Dermis blood vessel endothelial cell (primary cell): ENCODE measurements at regions not wholly inside any gene's neighbourhood (a gene's known extent, or its start where the extent isn't known, plus 50 kb on each side); places are given as distances from the start of the nearest gene placed in this dataset.

ENCODE experiments used
- DNase-seq: peaks from one replicate; pipeline ENCODE4 v3.0.0; 2010

DNA sequence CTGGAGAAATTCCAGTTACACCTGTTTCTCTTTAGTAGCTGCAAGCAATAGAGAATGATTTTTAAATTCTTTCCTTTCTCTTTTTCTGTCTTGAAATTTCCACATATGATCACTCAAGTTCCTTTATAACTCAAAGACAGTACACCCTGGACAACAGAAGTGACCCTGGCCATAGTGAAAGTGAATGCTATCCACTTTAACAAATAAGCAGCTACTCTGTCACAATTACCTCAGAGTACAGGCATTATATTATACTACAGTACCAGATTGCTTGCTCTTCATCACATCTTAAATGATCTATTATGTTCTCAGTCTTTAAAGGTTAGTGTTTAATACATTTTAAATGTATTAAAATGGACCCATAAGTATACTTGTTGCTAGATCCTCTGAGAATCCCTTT, 136.2 kb downstream of the KLF12 start:
- no peak for DNase-seq

DNA sequence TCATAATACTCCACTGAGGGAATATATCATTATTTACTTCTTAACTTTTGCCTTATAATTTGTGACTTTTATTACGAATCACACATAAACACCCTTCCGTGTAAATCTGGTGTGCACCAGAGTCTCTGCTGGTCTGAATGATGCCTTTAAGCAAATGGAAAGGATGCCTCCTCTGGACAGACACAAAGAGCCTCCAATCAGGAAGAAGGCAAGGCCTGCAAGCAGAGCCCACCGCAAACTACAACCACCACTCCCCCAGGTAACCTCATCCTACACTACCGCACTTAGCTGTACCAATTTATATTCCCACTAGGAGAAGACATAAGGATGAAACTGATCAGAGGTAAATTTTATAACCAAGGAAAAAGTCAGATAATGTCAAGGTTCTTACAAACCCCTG, 137.6 kb downstream of the KLF12 start:
- no peak for DNase-seq

DNA sequence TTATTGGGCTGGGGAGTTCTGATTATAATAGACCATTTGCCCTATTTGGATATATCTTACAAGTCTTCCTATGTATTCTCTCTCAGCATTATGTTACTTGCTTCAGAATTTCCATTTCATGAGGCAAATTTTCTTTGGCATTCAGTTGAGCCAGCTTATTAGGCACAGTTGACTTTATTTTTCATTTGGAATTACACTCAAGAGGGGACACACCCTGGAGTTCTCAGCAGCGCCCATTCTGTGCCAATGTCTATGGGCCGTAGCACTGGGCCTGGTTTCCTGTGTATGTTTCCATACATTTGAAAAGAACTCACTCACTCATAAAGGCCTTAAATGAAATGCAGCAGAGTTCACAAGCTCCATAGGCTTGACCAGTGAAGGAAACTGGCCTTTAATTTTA, 138.5 kb downstream of the KLF12 start:
- DNase-seq, result no peak

DNA sequence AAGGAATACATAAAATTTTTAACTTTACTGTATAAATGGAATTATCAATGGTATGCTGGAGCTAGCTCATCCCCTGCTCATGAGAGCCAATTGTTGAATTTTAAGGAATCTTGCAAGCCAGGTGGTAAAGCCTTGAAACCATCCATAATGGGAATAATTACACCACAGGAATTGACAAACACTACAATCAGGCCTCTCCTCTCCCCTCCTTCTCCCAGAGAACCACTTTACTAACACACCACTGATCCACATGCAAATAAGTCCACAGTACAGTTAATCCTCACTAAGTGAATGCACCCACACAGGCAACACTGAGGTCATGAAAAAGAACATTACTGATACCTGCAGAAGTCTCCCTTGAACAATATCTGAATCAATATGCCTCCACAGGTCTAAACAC, 140.5 kb downstream of the KLF12 start:
- no peak for DNase-seq

DNA sequence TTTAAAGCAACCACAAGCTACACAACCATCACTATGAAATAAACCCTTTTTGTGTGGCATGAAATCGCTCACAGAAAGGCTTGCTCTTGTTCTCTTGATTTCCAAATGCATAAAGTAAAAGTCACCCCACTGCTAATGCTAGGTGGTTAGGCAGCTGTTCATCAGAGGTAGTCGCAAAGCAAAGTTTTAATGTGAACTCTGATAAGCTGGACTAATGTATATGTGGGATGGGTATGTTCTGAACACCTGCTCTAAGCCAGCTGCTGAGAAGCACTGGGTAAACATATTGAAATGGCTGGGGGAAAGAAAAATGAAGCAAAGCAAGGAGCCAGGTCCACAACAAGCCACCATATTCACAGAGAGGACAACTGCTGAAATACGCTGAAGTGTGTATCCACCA, 142.3 kb downstream of the KLF12 start:
- DNase-seq, result no peak

DNA sequence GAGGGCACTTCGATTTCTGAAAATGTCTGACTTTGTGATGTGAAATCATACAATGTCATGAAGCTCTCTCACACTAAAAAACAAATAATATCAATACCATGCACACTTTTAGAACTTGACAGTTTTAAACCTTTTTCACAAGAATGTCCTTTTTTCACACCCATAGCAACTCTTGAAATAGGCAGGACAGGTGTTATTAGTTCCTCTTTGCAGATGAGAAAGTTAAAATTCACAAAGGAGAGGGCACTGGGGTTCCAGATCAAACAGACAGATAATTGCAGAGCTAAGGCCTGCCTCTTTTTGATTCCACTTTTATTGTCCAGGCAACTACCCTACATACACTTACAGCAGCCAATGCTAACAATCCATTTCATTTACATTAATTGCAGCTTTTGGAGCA, 142.8 kb downstream of the KLF12 start:
- no peak for DNase-seq

DNA sequence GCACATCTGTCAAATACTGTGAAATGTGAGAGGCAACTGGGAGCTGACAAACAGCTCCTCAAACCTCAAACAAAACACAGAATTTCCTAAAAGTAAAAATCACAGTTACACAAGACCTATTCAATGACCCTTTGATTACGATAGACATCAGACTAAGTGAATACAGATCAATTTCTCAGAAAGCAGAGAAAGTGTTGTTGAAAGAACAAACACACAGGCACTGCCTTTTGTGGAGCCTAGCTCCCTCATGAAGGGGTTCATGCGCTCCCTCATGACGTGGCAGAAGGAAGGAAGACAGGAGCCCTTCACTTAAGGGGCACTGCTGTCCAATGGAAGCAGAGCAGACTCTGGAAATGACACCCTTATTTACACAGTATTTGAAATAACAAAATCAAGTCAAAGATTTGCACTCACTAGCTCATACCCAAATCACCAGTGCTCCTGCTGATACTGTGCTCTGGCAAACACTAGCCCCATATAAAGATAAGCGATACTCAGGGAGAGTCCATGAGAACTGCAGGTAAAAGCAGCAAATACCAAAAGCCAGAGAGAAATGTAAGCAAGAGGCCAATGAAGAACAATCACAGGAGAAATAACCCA, 144.9 kb downstream of the KLF12 start:
- DNase-seq, result no peak

DNA sequence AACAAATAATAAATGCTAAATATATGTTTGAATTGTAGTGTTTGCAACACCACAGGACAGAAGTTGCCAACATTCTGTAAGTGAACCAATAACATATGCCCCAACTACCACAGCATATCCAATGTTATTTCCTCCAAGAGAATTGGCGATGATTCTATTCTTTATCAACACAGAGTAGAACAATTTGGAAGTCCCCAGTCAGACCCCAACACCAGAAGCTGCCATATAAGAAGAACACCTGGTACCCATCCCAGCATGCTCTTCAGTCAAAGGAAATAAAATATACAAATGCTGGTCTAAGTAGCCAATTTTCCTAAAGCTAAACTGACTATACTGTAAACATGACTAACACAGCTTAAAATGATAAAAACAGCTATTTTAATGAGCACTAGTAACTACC, 145.7 kb downstream of the KLF12 start:
- DNase-seq, result no peak

DNA sequence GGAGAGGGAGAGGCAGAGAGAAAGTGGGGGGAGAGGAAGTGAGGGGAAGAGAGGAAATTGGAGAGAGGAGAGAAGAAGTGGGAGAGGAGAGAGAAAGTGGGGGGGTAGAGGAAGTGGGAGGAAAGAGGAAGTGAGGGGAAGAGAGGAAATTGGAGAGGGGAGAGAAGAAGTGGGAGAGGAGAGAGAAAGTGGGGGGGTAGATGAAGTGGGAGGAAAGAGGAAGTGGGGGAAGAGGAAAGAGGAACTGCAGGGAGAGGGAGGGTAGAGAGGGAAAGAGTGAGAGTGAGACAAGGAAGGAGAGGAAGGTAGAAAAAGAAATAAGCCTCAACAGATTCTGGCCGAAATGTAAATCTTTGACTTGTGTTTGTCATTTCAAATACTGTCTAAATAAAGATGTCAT, 146.6 kb downstream of the KLF12 start:
- no peak for DNase-seq

DNA sequence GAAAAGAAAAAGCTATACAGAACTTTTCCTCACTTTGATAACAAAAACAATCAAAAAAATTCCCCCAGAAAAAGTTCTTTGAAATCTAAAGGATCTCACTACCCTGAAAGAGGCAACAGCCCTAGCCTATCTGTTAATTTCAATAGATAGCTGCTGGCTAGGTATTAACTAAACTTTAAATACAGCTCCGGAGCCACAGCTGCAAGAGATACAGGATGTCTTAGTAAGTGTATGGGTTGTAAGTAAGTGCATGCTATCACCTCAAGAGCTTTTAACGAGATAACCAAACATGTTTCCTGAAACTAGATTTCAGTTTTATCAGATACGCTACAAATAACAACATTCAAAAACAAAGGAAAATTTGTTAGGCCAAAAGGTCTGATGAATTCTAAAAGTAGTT, 148.4 kb downstream of the KLF12 start:
- no peak for DNase-seq

DNA sequence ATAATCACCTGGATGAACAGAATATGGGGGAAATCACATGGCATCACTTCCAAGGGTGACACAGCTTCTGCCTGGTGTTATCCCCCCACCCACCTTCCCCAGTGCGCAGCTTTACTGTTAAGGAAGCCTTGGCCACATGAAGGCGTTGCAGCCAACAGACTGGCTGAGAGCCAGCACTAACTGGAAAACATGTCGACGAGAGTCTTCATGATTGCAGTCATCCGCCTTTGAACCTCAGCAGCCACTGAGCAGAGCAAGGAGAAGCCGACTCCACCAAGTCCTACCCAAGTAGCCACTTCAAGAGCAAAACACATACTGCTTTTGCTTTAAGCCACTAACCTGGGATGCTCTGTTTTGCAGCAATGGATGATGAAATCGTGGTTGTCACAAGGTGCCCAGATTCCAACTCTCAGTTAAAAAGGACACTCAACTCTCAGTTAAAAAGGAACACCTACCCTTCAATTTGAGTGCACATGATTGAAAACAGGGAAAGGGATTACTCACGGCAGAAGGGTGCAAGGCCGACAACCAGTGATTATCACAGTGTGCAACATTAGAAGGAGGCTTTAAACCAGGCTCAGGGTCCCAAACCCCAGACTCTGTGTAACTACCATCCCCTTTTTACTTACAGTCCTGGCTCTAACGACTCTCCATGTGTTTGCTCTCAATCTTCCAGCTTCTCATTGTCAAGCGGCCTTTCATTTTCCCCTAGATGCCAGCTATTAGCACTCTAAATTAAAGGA, 149.1 kb downstream of the KLF12 start:
- DNase-seq, result no peak

DNA sequence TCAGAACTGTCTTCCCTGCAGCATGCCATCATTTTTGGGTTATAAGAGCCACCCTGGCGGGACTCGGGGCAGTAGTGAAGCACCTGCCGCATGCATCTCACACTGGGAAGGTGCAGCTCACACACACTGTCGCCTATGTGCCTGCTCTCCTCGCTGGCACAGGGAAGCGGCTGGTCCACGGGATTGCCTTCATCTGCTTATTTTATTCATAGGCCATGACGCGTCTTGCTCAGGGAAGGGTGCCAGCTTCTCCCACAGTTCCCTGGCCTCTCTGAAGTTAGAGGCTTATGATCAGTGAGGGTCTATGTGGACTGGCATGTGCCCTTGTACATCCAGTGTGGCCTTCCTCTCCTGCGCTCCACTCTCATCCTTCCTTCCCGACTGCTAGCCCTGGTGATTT, 150.0 kb downstream of the KLF12 start:
- no peak for DNase-seq

DNA sequence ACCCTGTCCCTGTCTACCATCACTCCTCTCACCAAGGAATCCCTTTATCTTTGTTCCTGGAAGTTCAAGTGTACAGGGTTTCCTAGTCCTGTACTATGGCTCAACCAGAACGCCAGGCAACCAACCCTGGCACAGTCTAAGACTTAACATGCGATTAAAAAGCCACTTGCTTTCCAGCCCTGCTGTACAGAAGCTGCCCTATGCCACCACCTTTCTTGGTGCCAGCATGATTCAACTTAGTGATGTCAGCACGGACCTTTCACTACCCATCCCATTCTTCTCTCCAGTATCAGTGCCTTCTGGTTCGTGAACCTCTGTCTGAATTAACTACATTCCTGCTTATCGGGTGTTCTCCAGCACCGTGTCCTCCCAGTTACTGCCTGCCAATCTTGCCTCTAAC, 151.1 kb downstream of the KLF12 start:
- no peak for DNase-seq

DNA sequence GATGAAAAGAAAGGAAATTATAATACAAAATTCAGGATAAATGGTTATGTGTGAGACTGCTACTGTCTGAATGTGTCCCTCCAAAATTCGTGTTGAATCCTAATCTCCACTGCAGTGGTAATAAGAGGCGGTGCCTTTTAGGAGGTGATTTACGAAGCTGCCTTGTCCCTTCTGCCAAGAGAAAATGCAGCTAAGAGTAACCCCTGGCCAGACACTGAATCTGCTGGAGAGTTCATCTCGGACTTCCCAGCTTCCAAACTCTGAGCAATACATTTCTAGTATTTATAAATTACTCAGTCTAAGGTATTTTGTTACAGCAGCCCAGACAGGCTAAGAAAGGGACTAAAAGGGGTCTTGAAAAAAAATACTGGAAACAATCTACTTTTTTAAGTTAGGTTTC, 152.6 kb downstream of the KLF12 start:
- DNase-seq, result no peak

DNA sequence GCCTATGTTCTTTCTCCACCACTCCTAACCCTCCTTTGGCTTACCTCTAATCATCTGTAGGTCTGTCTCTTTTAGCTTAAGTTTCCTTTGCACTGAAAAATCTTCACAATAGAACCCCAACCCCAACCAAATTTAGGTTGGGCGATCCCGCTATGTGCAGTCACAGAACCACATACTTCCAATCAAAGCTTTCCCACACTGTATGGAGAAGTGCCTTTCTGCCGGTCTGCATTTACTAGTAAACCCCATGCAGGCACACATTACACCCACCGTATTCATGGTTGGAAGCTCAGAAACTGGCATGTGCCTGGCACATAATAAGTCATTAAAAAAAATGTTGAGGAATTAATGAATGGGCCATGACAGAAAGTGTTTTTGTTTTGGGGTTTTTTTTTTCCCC, 158.4 kb downstream of the KLF12 start:
- no peak for DNase-seq

DNA sequence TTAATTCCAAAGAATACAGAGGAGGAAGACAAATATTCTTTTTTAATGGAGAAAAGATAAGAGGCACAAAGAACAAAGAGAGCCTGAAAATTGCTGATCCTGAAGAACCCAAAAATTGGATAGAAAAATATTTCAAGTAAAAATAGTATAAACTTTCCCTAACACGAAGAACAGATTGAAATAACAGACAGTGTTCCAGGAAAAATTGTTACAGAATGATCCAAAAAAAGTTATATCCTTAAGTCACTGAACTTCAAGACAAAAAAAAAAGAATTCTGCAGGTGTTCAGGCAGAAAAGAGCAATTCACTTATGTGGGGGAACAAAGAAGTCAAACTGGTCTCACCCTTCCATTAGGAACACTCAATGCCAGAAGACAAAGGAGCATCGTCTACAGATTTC, 160.2 kb downstream of the KLF12 start:
- DNase-seq, result no peak

DNA sequence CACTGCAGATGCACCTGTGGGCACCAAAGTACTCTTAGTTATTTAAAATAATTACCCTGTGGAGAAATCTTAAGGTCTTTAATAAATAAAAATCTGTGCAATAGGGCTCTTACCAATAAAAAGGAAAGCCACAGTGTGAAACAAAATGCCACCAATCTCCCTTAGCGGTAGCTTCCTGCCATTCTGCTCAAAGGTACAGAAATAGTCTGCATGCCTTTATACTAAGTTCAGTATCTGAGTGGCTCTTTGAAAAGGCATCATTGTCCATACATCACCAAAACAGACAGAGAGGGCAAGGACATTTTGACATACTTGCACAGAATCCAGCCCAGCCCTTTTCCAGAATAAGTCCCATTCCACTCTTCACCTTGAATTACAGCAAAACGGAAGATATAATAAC, 161.0 kb downstream of the KLF12 start:
- DNase-seq, result no peak

DNA sequence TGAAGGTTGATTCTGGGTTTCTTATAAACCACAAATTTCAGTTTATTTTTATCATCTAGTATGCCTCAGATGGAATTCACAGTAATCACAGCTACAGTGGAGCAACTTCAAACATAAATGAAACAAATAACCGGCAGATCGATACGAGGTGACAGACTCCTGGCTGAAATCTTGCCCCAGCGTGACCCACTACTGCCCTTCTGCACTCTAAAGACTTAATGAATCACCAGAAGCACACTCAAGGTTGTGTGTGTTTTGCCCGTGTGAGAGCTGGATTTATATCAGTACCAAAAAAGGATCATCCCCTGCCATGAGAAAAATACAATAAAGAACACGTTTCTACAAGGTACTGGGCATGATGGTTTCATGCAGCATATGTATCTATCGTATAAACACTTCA, 161.7 kb downstream of the KLF12 start:
- no peak for DNase-seq

DNA sequence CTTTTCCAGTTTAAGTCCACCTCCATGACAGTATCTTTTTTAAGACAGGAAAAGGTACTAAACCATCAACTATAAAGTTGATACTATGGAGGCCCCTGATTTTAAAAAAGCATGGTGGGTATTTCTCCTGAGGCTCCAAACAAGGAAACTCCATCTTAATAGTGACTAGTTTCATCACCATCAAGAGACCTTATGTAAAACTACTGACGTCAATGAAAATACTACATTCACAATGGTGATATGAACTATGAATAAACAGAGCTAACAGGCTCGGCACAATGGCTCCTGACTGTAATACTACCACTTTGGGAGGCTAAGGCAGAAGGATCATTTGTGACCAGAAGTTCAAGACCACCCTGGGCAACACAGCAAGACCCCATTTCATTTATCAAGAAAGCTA, 162.7 kb downstream of the KLF12 start:
- no peak for DNase-seq

DNA sequence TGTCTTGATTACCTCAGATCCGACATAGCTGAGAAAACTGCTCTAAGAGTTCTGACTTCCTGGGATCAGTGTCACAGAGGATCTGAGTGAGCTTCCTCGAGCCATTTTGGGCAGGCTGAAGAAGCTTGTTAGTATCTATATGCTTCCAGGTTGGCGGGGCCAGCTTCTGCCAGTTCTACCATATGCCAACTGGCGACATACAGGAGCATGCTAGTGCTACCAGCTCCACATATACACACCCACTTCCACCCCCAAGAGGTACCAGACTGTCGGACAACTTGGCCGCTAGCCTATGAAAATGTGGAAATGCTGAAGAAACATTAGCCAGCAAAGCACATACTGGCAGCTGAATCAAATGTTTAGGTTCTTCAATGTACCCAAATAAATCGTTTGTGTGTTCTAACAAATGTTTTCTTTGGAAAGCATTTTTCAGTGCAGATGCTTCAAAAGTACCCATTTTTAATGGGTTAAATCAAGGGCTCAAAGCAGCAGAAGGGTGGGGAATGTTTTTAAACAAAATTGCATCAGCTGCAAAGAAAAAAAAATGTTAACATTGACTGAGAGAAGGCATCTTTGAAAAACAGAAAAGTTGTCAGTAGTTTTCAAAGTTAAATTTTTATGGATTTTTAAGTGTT, 163.7 kb downstream of the KLF12 start:
- DNase-seq, result no peak

DNA sequence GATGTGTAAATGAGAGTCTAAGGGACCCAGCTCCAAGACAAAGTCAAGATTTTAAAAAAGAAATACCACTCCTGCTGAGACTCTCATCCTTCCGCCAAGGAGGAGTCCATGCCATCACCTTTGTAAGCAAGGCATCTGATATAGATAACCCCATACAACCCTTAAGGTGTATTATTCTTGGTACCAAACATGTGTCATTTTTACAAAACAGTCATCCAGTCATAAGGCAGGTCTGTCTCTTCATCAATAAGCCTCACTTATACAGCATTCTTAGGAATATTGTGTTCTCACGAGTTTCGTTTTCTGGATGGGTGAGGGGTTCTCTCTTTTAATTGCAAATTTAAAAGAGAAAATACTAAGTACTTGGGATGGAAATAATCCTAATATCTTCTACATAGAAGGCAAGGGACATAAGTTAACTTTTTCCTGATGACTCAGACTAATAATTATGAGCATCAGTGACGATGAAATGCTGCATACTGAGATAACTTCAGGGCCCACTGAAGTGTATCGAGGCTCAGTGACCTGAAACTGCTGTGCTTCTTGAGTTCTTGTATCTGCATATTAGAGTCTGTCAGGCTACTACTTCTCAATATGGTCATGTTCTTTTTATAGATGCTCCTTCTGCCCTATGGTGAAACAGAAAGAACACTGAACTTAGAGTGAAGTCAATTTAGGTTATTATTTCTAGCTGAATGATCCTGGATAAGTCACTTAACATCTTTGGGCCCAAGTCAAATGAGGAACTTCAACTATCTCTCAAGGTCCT, 166.6 kb downstream of the KLF12 start:
- DNase-seq, result no peak

DNA sequence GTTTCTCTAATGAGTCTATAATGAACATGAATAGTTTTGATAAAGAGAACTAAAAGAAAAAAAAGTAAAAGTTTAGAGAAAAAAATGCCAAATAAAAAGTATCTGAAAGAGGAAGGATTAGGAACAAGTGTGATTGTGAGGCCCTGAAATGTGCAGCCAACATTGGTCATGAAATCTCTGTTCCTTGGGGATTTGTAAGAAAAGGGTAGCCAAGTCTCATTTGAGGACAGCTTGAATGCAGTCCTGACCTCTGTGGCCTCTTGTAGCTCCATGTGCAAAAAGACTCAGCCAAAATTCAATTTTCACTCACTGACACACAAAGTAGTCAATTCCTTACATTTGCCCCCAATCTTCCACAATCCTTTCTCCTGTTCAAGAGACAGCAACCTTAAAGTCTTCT, 167.9 kb downstream of the KLF12 start:
- no peak for DNase-seq

DNA sequence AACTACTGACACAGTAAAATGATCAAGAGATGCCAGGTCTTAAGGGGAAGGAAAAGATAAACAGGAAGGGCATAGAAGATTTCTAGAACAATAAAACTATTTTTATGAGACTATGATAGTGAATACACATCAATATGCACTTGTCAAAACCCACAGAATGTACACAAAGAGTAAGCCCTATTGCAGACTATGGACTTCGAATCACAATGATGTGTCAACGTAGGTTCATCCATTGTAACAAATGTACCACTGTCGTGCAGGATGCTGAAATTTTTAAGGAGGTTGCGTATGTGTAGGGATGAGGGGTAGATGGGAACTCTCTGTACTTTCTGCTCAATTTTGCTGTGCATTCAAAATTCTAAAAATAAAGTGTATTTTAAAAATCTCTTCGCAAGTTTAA, 171.9 kb downstream of the KLF12 start:
- no peak for DNase-seq

DNA sequence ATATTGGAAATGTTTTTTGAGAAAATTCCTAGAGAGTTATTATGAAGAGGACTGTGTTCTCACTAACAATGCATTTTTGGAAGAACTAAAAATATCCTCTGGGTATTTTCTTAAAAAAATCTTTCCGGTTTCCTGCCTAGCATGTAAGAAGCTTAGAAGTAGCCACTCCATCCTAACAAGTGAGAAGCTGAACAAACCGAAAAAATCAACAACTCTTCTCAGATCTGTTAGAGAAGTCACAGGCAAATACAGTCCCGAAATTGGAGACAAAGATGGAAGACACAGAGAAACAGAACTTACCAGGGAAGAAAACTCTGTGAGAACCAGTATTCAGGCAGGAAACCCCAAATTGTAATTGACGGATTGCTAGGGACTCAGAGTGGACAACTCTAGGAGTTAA, 173.0 kb downstream of the KLF12 start:
- DNase-seq, result no peak
